ENCODE measurements at regions not wholly inside any gene's neighbourhood (a gene's known extent, or its start where the extent isn't known, plus 50 kb on each side); places are given as distances from the start of the nearest gene placed in this dataset.
"Not testable (repeated sequence)": the region's sequence is repeated elsewhere in the genome, so short reads cannot be mapped to it uniquely, and the experiment has no call there.

DNA sequence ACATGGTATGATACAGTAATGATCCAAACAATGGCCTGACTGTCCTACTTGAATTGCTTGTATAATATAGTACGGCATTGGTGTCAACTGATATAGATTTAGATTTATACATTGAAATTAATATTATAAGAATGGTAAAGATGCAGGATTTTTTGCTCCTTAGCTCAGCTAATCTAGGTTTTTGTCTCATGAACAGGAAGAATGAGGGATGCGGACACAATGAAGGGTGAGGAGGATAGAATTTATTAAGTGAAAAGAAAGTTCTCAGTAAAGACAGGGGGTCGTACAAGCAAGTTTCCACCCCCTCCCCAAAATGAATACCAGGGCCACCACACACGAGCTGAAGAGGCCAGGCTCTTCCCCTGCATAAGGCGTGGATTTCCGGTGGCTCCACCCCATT lies 96.1 kb downstream of the KCNA5 start:
- no peak overlapping the region for H3K27ac Mint-ChIP-seq

DNA sequence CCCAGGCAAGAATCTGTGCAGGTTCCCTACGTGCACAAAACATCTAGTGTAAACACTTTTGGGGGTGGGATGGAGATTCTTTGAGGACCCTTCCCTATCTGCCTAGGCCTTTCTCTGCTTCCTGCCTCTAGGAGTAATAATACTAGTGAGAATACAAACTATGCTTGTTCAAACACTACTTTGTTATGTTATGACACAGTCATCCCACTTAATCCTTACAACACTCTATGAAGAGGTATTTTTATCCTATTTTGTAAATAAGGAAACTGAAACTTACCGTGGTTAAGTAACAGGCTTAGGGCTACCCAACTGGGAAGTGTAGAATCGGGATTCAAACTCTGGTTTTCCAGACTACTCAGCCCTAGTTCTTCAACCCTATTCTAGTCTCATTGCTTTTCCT lies 96.5 kb downstream of the KCNA5 start:
- Mint-ChIP-seq H3K4me1 (no peaks in the 10 kb centered on the region), H3K9me3 (peaks cover 5% of the 10 kb centered on the region), H3K36me3 (no peaks in the 10 kb centered on the region), H3K27ac (no peak overlapping the region), H3K27me3 (peaks cover 9% of the 10 kb centered on the region), H3K4me3 (no peak overlapping the region)

More for the DNA sequence above, 96.1 kb downstream of the KCNA5 start:
- no peak overlapping the region for H3K4me3 Mint-ChIP-seq
- H3K27me3 Mint-ChIP-seq: peaks cover 9% of the 10 kb centered on the region
- peaks cover 5% of the 10 kb centered on the region for H3K9me3 Mint-ChIP-seq
- no peaks in the 10 kb centered on the region for H3K36me3 Mint-ChIP-seq
- no peaks in the 10 kb centered on the region for H3K4me1 Mint-ChIP-seq

- Mint-ChIP-seq H3K9me3 (peaks cover 7% of the 10 kb centered on the region), H3K27ac (no peak overlapping the region)
Observed at GRCh38 chr12:5148880-5149279, 105.2 kb downstream of the KCNA5 start.

GRCh38 chr12:5154091-5154490 lies 110.4 kb downstream of the KCNA5 start:
- H3K4me3 Mint-ChIP-seq: no peak overlapping the region
- H3K27ac Mint-ChIP-seq: no peak overlapping the region
- H3K4me1 Mint-ChIP-seq: no peaks in the 10 kb centered on the region
- H3K9me3 Mint-ChIP-seq: no peaks in the 10 kb centered on the region
- H3K36me3 Mint-ChIP-seq: no peaks in the 10 kb centered on the region
- peaks cover 1% of the 10 kb centered on the region for H3K27me3 Mint-ChIP-seq

More at GRCh38 chr12:5148880-5149279, 105.2 kb downstream of the KCNA5 start:
- Mint-ChIP-seq H3K27me3 (peaks cover 4% of the 10 kb centered on the region), H3K4me1 (no peaks in the 10 kb centered on the region), H3K4me3 (no peak overlapping the region), H3K36me3 (no peaks in the 10 kb centered on the region)

- Mint-ChIP-seq H3K27ac (no peak overlapping the region), H3K36me3 (no peaks in the 10 kb centered on the region), H3K4me3 (no peak overlapping the region), H3K27me3 (peaks cover 2% of the 10 kb centered on the region), H3K9me3 (no peaks in the 10 kb centered on the region), H3K4me1 (no peaks in the 10 kb centered on the region)
Observed at GRCh38 chr12:5155866-5156265, 112.2 kb downstream of the KCNA5 start.

DNA sequence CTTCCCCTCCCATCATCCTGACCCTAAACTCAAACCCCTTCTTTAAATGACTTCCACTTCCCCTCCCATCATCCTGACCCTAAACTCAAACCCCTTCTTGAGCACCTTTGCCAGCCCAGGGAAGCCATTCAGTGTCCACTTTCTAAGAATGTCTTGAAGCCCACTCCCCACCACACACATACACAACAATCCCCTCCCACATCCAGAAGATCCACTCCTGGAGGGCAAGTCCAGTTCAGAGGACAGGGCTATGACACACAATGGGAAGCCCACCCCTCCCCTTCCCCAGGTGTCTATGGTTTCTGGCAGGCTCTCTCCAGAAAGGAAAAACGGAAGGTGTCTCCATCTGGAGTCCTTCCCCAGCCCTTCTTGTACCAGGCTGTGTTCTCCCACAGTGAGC lies 117.1 kb downstream of the KCNA5 start:
- no peak overlapping the region for H3K4me3 Mint-ChIP-seq
- H3K27ac Mint-ChIP-seq: no peak overlapping the region
- peaks cover 2% of the 10 kb centered on the region for H3K27me3 Mint-ChIP-seq
- no peaks in the 10 kb centered on the region for H3K9me3 Mint-ChIP-seq
- H3K4me1 Mint-ChIP-seq: no peaks in the 10 kb centered on the region
- no peaks in the 10 kb centered on the region for H3K36me3 Mint-ChIP-seq

DNA sequence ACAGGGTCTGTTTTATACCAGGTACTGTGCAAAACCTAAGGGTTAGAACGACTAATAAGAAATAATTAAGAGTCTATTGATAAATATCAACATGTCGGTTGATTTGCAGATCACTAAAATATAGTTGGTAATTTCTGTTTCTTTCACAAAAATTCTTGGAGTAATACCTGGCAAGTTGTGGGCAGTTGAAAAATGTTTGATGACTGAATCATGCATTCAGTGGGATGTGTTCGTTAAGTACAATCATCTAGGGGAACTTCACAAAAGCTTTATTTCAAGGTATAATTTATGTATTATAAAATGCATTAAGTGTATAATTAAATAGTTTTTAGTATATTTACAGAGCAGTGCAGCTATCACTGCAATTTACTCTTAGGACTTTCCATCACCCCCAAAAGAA lies 120.0 kb downstream of the KCNA5 start:
- H3K4me1 Mint-ChIP-seq: no peaks in the 10 kb centered on the region
- no peak overlapping the region for H3K27ac Mint-ChIP-seq
- H3K9me3 Mint-ChIP-seq: no peaks in the 10 kb centered on the region
- H3K36me3 Mint-ChIP-seq: no peaks in the 10 kb centered on the region
- H3K4me3 Mint-ChIP-seq: no peak overlapping the region
- peaks cover 1% of the 10 kb centered on the region for H3K27me3 Mint-ChIP-seq

GRCh38 chr12:5165296-5165970 lies 121.8 kb downstream of the KCNA5 start:
- Mint-ChIP-seq H3K36me3 (no peaks in the 10 kb centered on the region), H3K27me3 (peaks cover 4% of the 10 kb centered on the region), H3K9me3 (no peaks in the 10 kb centered on the region), H3K4me3 (no peak overlapping the region), H3K27ac (no peak overlapping the region), H3K4me1 (no peaks in the 10 kb centered on the region)

DNA sequence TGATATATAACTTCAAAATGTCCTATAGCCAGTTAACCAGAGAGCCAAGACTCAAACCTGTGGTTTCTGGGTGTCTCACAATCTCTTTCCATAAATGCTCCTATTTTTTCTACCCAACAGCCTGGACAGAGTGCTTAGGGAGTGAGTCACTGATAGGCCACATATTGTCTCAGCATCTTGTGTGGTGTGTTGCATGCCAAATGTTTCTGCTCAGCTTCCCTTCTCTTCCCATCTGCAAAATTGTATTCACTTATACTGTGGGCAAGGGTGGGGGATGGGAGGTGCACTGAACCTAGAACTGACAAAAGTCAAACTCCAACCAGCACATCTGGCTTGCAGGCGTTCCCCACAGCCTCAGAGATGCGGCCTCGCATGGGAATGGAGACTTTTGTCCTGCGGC lies 123.3 kb downstream of the KCNA5 start:
- H3K4me3 Mint-ChIP-seq: no peak overlapping the region
- H3K27ac Mint-ChIP-seq: no peak overlapping the region
- no peaks in the 10 kb centered on the region for H3K4me1 Mint-ChIP-seq
- H3K9me3 Mint-ChIP-seq: no peaks in the 10 kb centered on the region
- no peaks in the 10 kb centered on the region for H3K36me3 Mint-ChIP-seq
- H3K27me3 Mint-ChIP-seq: peaks cover 3% of the 10 kb centered on the region

DNA sequence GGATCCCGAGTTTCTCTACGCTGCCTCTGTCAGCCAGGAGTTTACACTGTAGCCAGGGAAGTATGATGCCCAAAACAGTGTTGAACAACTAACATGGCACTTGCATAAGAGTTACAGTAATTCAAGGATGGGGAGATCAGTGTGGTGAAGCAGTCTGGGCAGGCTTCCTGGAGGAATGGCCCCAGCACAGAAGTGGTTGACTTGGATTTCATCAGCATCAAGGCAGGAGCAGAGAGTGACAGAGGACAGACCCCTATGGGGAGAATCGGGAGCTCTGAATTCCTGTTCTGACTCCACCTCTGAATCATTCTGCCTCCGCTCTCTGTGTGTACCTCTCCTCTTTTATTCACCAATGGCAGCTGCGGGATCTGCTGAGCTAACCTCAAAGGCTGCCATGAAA lies 124.5 kb downstream of the KCNA5 start:
- no peak overlapping the region for H3K4me3 Mint-ChIP-seq
- no peaks in the 10 kb centered on the region for H3K4me1 Mint-ChIP-seq
- H3K27me3 Mint-ChIP-seq: peaks cover 3% of the 10 kb centered on the region
- H3K36me3 Mint-ChIP-seq: no peaks in the 10 kb centered on the region
- no peak overlapping the region for H3K27ac Mint-ChIP-seq
- no peaks in the 10 kb centered on the region for H3K9me3 Mint-ChIP-seq

DNA sequence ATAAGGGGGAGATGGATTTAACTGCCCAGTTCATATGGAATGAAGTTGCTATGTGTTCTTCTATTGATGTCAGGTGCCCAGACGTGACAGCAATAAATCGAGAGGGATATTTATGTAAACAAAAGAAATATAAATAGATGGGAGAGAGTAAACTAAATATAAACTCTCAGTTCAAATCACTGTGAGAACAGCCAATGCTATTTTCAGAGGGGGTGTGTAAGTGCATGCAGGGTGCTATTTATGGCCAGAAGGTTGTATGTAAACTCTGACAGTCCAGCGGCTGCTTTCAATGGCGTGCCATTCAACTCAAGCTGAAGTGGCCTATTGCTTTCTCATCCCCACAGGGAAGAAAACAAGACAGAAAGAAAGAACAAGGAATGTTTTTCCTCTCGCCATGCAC lies 127.2 kb downstream of the KCNA5 start:
- Mint-ChIP-seq H3K4me3 (no peak overlapping the region), H3K27me3 (peaks cover 4% of the 10 kb centered on the region), H3K4me1 (no peaks in the 10 kb centered on the region), H3K36me3 (no peaks in the 10 kb centered on the region), H3K27ac (no peak overlapping the region), H3K9me3 (no peaks in the 10 kb centered on the region)

GRCh38 chr12:5171701-5172100 lies 128.0 kb downstream of the KCNA5 start:
- Mint-ChIP-seq H3K4me3 (no peak overlapping the region), H3K4me1 (no peaks in the 10 kb centered on the region), H3K27me3 (peaks cover 5% of the 10 kb centered on the region), H3K36me3 (no peaks in the 10 kb centered on the region), H3K9me3 (no peaks in the 10 kb centered on the region), H3K27ac (no peak overlapping the region)

DNA sequence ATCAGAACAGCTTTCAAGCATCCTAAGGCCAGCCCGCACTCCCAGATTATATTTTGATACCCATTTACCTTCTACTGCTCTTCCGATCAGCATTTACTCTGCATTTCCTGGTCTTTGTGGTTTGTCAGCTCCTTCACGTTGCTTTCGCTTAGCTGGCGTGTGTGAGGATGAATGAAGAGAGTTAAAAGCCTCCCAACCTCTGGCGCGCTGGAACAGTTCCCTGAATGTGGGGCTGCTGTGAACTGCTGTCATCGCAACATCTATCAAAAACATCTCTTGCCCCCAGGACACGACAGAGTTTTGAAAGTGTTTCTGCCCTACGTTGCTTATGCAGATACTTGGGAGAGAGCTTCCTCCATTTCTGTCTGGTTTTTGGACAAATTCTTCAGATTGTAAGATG lies 129.2 kb downstream of the KCNA5 start:
- no peaks in the 10 kb centered on the region for H3K36me3 Mint-ChIP-seq
- H3K4me1 Mint-ChIP-seq: no peaks in the 10 kb centered on the region
- peaks cover 5% of the 10 kb centered on the region for H3K27me3 Mint-ChIP-seq
- no peak overlapping the region for H3K4me3 Mint-ChIP-seq
- H3K9me3 Mint-ChIP-seq: no peaks in the 10 kb centered on the region
- no peak overlapping the region for H3K27ac Mint-ChIP-seq

- Mint-ChIP-seq H3K36me3 (no peaks in the 10 kb centered on the region), H3K27me3 (peaks cover 5% of the 10 kb centered on the region), H3K9me3 (no peaks in the 10 kb centered on the region), H3K4me3 (no peak overlapping the region), H3K4me1 (no peaks in the 10 kb centered on the region), H3K27ac (no peak overlapping the region)
Observed at GRCh38 chr12:5173511-5174011, 129.9 kb downstream of the KCNA5 start.

- not testable (repeated sequence) for H3K9me3 Mint-ChIP-seq, H3K27me3 Mint-ChIP-seq, H3K4me1 Mint-ChIP-seq, H3K27ac Mint-ChIP-seq, H3K4me3 Mint-ChIP-seq, H3K36me3 Mint-ChIP-seq
Observed at GRCh38 chr12:5175415-5175814, 131.7 kb downstream of the KCNA5 start.

GRCh38 chr12:5176036-5176435 lies 132.4 kb downstream of the KCNA5 start:
- Mint-ChIP-seq H3K9me3 (no peaks in the 10 kb centered on the region), H3K27me3 (peaks cover 2% of the 10 kb centered on the region), H3K36me3 (no peaks in the 10 kb centered on the region), H3K4me3 (no peak overlapping the region), H3K27ac (peak overlapping the region; percentile 33), H3K4me1 (no peaks in the 10 kb centered on the region)

DNA sequence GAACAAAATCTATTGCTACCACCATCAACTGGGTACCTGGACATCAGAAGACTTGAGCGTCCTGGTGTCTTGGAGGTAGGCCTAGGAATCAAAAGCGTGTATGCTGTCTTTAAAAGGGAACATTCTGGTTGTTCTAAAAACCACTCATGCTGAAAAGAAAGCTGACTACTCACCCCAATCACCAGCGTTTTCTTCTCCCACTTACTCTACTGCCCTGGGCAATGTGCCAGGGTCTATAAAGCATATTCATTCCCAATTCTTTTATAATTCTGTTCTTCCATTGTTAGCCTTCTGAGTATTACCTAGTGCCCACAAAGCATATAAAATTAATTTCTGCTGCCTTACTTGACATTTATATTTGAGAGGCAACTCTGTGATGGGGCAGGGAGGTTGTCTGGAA lies 133.4 kb downstream of the KCNA5 start:
- Mint-ChIP-seq H3K27me3 (peaks cover 2% of the 10 kb centered on the region), H3K4me1 (no peaks in the 10 kb centered on the region), H3K27ac (no peak overlapping the region), H3K36me3 (no peaks in the 10 kb centered on the region), H3K4me3 (no peak overlapping the region), H3K9me3 (no peaks in the 10 kb centered on the region)
